Left renal cortex interstitium (tissue), 4 donors: ENCODE measurements at regions not wholly inside any gene's neighbourhood (a gene's known extent, or its start where the extent isn't known, plus 50 kb on each side); places are given as distances from the start of the nearest gene placed in this dataset.

ENCODE experiments used
- DNase-seq, 4 donors: peaks; one replicate each; pipeline ENCODE4 v3.0.0-alpha.2; 2013; ENCODE audit warnings: low read depth in 4 of 4, low spot score in 2 of 4, missing footprints in 1 of 4

GRCh38 chr2:118668431-118669424, 178.7 kb downstream of the EN1 start:
- no peak for DNase-seq

GRCh38 chr2:118667964-118668363, 179.5 kb downstream of the EN1 start:
- no peak for DNase-seq

DNA sequence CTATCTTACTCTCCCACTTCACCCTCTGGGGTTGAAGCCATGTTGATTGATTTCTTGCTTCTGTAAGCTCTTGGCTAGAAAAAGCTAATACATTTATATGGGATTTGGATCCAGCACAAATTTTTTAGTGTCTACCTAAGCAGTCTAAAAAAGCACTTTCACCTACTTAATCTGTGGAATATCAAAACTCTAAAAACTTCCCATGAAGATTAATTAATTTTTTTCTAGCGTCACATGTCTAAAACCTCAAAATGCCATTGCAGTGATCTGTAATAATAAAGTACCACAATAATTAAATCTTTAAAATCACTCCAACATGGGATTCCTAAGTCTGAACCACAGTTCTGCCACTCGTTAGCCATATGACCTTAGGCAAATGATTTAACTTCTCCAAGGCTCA, 180.1 kb downstream of the EN1 start:
- no peak for DNase-seq

- DNase-seq, result no peak
Measured at GRCh38 chr2:118665784-118666529, 181.5 kb downstream of the EN1 start.

GRCh38 chr2:118661179-118661578, 186.3 kb downstream of the EN1 start:
- DNase-seq, result no peak

- DNase-seq, result no peak
Measured at GRCh38 chr2:118658596-118659198, 188.8 kb downstream of the EN1 start.

DNA sequence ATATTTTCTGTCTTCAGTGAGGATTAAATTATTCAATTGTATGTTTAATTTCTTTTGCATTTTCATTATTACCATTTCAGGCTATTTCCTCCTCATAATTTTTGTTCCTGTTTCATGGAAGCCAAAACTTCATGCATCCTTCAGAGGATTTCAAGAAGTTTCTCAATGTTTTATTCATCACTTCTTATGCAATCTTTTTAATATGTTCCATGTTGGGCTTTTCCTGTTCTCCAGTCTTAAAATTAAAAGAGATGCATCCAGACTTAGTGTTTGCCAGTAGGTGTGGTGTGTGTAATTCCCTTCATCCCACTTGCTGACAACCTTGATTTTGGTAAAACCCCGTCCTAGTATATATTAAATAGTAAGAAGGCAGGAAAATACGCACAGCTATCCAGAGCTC, 190.0 kb downstream of the EN1 start:
- no peak for DNase-seq

DNA sequence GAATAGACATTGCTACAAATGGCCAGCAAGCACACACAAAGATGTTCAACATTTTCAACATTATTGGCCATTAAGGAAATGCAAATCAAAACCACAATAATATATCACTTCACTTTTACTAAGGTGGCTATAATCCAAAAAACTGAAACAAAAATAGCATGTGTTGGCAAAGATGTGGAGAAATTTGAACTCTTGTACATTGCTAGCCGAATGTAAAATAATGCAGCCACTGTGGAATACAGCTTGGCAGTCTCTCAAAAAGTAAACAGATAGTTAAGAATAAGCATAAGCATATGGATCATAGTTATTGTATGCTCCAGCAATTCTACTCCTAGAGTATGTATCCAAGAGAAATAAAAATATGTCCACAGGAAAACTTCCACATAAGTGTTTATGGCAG, 192.5 kb downstream of the EN1 start:
- DNase-seq, result no peak

- no peak for DNase-seq
Measured at GRCh38 chr2:118650327-118650726, 197.1 kb downstream of the EN1 start.

- DNase-seq, result no peak
Measured at GRCh38 chr2:118645876-118646275, 201.6 kb downstream of the EN1 start.

DNA sequence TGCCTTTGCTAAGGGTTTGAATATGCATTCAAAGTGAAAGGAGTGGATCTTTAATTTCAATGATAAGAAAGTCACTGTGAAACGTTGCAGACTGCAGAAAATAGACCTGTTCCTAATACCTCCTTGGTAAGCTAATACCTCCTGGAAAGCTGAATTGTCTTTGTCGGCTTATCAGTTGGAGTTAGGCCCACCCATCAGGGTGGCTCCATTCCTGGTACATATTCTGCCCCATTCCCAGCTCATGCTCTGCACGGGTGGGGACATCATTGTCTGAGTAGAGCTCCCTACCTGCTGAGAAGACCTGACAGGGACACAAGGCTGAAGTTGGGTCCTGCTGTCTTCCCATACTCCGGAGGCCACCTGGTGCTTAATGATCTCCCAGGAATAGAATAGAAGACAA, 203.3 kb downstream of the EN1 start:
- DNase-seq, result no peak

GRCh38 chr2:118643294-118643693, 204.2 kb downstream of the EN1 start:
- DNase-seq, result no peak

DNA sequence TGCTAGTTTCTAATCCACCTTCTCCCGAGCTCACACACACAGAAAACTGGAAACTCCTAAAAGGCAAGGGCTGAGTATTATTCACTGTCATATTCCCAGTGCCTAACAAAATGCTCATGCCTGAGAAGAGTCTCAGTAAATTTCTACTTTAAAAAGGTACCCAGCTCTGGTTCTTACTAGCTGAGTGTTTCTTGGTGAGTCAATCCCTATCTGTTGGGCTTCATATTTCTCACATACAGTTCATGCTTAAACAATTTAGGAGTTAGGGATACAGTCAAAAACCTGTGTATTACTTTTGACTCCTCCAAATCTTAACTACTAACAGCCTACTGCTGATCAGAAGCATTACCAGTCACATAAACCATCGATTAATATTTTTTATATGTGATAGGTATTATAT, 204.9 kb downstream of the EN1 start:
- DNase-seq, result no peak

GRCh38 chr2:118641711-118642110, 205.7 kb downstream of the EN1 start:
- DNase-seq, result no peak

DNA sequence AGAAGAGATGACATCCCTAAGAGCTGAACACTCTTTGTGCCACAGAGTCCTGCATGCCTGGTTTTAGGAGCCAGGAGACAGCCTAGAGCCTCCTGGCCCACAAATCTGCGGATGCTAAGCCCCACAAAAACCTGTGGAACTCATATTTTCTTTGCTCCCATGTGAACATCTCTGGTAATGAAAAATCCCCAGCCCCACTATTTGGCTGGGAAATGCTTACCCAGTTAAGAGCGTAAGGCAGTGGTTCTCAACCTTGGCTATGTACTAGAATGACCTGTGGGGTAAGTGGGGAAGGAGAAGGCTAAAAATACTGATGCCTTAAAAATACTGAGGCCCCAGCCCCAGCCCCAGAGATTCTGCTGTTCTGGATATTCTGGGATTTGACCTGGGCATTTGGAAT, 208.1 kb downstream of the EN1 start:
- DNase-seq, result no peak

- DNase-seq, result no peak
Measured at GRCh38 chr2:118638453-118638852, 209.0 kb downstream of the EN1 start.

DNA sequence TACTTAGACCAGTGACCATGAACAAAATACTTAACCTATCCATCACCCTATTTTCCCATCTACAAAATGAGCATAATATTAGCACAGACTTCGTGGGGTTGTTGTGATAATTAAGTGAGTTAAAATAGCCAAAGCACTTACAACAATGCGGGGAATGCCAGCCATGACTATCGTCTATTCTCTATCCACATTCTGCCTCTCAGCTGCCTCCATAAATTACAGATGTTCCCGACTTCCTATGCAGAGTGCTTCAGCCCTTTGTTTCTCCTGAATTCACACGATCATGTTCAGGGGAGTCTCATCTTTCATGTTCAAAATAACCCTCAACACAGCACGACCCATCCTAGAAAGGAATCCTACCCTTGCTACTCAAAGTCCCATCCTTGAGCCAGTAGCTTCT, 211.6 kb downstream of the EN1 start:
- DNase-seq, result no peak

GRCh38 chr2:118634876-118635275, 212.6 kb downstream of the EN1 start:
- no peak for DNase-seq

- no peak for DNase-seq
Measured at GRCh38 chr2:118633371-118634018, 214.0 kb downstream of the EN1 start.

DNA sequence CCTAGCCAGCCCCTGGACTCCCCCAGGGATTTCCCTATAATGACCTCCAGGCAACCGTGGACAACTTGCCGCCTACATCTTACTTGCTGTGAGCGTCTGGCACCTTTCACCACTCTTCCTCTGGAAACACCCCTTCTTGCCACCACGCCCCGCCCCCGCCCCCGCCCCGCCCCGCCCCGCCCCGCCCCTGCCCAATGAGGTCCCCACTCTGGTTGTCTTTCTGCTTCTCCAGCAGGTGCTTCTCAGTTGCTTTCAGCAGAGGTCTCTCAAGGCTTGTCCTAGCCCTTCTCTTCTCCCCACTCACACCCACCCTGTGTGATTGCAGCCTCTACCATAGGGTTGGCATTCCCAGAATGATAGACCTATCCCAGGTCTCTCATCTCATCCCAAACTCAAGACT, 214.5 kb downstream of the EN1 start:
- DNase-seq, result no peak

DNA sequence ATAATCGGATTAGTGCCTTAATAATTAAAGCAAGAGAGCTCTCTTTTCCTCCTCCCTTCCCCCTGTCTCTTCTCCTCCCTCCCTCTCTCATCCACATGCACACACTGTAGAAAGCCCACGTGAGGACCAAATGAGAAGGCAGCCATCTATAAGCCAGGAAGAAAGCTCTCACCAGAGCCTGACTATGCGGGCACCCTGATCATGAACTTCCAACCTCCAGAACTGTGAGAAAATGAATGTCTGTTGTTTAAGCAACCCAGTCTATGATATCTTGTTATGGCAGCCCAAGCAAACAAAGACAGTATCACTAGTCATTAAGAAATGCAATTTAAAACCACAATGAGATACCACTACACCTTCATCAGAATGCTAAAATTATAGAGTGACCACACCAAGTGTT, 220.3 kb downstream of the EN1 start:
- no peak for DNase-seq
